ENCODE measurements at regions not wholly inside any gene's neighbourhood (a gene's known extent, or its start where the extent isn't known, plus 50 kb on each side); places are given as distances from the start of the nearest gene placed in this dataset.

- no peak overlapping the region for H3K9ac ChIP-seq (ENCODE audit: low read length)
- peaks cover 0 to 23% (median 6%) of the 10 kb centered on the region in 4 experiments for H3K27me3 ChIP-seq (replicated peaks in 1 of 4; ENCODE audit: control extremely low read depth in 1 of 4, control insufficient read depth in 3 of 4, insufficient read depth in 4 of 4, low read length in 3 of 4)
- no peaks in the 10 kb centered on the region for H3K79me2 ChIP-seq (ENCODE audit: control insufficient read depth, insufficient read depth, low read length)
- no peak overlapping the region for H3K27ac ChIP-seq (ENCODE audit: low read length in 2 of 2)
- H3K4me1 Mint-ChIP-seq: no peaks in the 10 kb centered on the region
- CTCF ChIA-PET: no interaction called here
- peaks cover 60% of the 10 kb centered on the region for H3K27me3 Mint-ChIP-seq
- no peak overlapping the region for H3K27ac Mint-ChIP-seq
- no peaks in the 10 kb centered on the region for H3K9me3 ChIP-seq (ENCODE audit: control extremely low read depth in 1 of 3, control insufficient read depth in 2 of 3, insufficient read depth in 1 of 3, low read length in 2 of 3)
- no peaks in the 10 kb centered on the region for H3K4me1 ChIP-seq (ENCODE audit: control insufficient read depth in 2 of 2, insufficient read depth in 2 of 2, low read length in 2 of 2)
- no peak overlapping the region for H3K4me3 Mint-ChIP-seq
- H2AFZ ChIP-seq (ENCODE audit: insufficient read depth, low read depth, low read length, poor library complexity, severe bottlenecking): no peak overlapping the region
- intact Hi-C loops (cut with micrococcal nuclease): no loop called here
- POLR2A ChIA-PET: interaction anchor here (0.5 kb wide), 1 partner anchor 86 kb away, joined by 3 read pairs; no protein-coding TSS in a partner anchor
- H3K4me3 ChIP-seq (ENCODE audit: control extremely low read depth in 1 of 5, extremely low read depth in 1 of 5, insufficient read depth in 1 of 5, low read depth in 2 of 5, low read length in 4 of 5): no peak overlapping the region
- no peaks in the 10 kb centered on the region for H3K9me3 Mint-ChIP-seq (ENCODE audit: insufficient read depth)
- DNase-seq: no peak
- no peak for TF ChIP-seq EZH2 (IDR thresholded peaks at IDR 0.05; ENCODE audit: borderline replicate concordance, insufficient read depth, low read depth, low read length, poor library complexity, severe bottlenecking)
- no peak for TF ChIP-seq CTCF (IDR thresholded peaks at IDR 0.05)
- no peaks in the 10 kb centered on the region for H4K20me1 ChIP-seq (ENCODE audit: control insufficient read depth, insufficient read depth, low read length, poor library complexity, severe bottlenecking)
- H3K4me2 ChIP-seq (replicated peaks; ENCODE audit: low read depth, low read length, poor library complexity, severe bottlenecking): no peak overlapping the region
- no peak for ATAC-seq (ENCODE audit: low read depth)
- H3K36me3 ChIP-seq (replicated peaks in 1 of 2; ENCODE audit: control extremely low read depth in 1 of 2, control insufficient read depth in 1 of 2, extremely low read depth in 1 of 2, insufficient read depth in 2 of 2, low read length in 1 of 2): no peaks in the 10 kb centered on the region
- WGBS (ENCODE audit: insufficient coverage): 85% methylated on average over 6 of the region's 9 CpGs
Observed at GRCh38 chr11:19352771-19353160, 112.0 kb upstream of the E2F8 start.

- CTCF ChIA-PET: no interaction called here
- no peak for ATAC-seq (ENCODE audit: low read depth)
- Histone ChIP-seq H3K9ac (ENCODE audit: low read length) (no peak overlapping the region), H3K79me2 (ENCODE audit: control insufficient read depth, insufficient read depth, low read length) (no peaks in the 10 kb centered on the region), H3K36me3 (replicated peaks in 1 of 2; ENCODE audit: control extremely low read depth in 1 of 2, control insufficient read depth in 1 of 2, extremely low read depth in 1 of 2, insufficient read depth in 2 of 2, low read length in 1 of 2) (no peaks in the 10 kb centered on the region), H3K4me3 (ENCODE audit: control extremely low read depth in 1 of 5, extremely low read depth in 1 of 5, insufficient read depth in 1 of 5, low read depth in 2 of 5, low read length in 4 of 5) (no peak overlapping the region), H4K20me1 (ENCODE audit: control insufficient read depth, insufficient read depth, low read length, poor library complexity, severe bottlenecking) (no peaks in the 10 kb centered on the region), H3K9me3 (ENCODE audit: control extremely low read depth in 1 of 3, control insufficient read depth in 2 of 3, insufficient read depth in 1 of 3, low read length in 2 of 3) (no peaks in the 10 kb centered on the region), H3K4me2 (replicated peaks; ENCODE audit: low read depth, low read length, poor library complexity, severe bottlenecking) (no peak overlapping the region), H3K27ac (ENCODE audit: low read length in 2 of 2) (no peak overlapping the region), H2AFZ (ENCODE audit: insufficient read depth, low read depth, low read length, poor library complexity, severe bottlenecking) (no peak overlapping the region), H3K4me1 (ENCODE audit: control insufficient read depth in 2 of 2, insufficient read depth in 2 of 2, low read length in 2 of 2) (no peaks in the 10 kb centered on the region), H3K27me3 (replicated peaks in 1 of 4; ENCODE audit: control extremely low read depth in 1 of 4, control insufficient read depth in 3 of 4, insufficient read depth in 4 of 4, low read length in 3 of 4) (peaks cover 0 to 29% (median 8%) of the 10 kb centered on the region in 4 experiments)
- Mint-ChIP-seq H3K4me3 (no peak overlapping the region), H3K27me3 (peaks cover 64% of the 10 kb centered on the region), H3K9me3 (ENCODE audit: insufficient read depth) (no peaks in the 10 kb centered on the region), H3K27ac (no peak overlapping the region), H3K4me1 (no peaks in the 10 kb centered on the region)
- POLR2A ChIA-PET: no interaction called here
- DNase-seq: no peak
- intact Hi-C loops (cut with micrococcal nuclease): no loop called here
- TF ChIP-seq EZH2 (IDR thresholded peaks at IDR 0.05; ENCODE audit: borderline replicate concordance, insufficient read depth, low read depth, low read length, poor library complexity, severe bottlenecking) (no peak), CTCF (IDR thresholded peaks at IDR 0.05) (no peak)
- WGBS (ENCODE audit: insufficient coverage): 80% methylated on average over 1 of the region's 5 CpGs
Observed at GRCh38 chr11:19352072-19352770, 111.5 kb upstream of the E2F8 start.

Measured in B cell (primary cell).